ENCODE measurements at regions not wholly inside any gene's neighbourhood (a gene's known extent, or its start where the extent isn't known, plus 50 kb on each side); places are given as distances from the start of the nearest gene placed in this dataset.

DNA sequence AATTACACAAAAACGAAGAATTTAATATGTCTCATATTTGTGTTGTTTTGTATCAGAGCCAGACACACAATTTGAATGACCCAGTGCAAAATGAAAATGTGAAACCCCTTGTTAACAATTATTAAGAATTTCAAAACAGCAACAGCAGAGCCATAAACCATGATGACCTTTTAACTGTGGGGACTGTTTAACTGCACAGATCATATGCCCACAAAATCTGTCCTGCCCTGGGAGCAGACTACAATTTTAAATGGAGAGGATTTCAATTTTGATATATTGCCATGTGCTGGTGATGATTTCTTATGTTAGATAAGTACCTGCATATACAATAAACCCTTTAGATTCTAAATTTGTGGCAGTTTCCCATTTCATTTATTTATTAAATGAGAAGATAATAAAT is 455.5 kb upstream of the MGAT4C start:
- Histone ChIP-seq H3K4me1 (ENCODE audit: control insufficient read depth, insufficient read depth, low read length) (no peaks in the 10 kb centered on the region; the same call in 1 of the 2 replicates), H3K27ac (ENCODE audit: extremely low read depth, low read depth, low read length) (no peak overlapping the region), H3K9me3 (ENCODE audit: control insufficient read depth, insufficient read depth, low read depth, low read length) (no peaks in the 10 kb centered on the region), H3K4me3 (ENCODE audit: low read depth, low read length) (no peak overlapping the region), H3K36me3 (ENCODE audit: control insufficient read depth in 2 of 2, insufficient read depth in 1 of 2, low read length in 2 of 2) (no peaks in the 10 kb centered on the region)
- CTCF ChIA-PET, result no interaction called here
- TF ChIP-seq, protein P1, sequence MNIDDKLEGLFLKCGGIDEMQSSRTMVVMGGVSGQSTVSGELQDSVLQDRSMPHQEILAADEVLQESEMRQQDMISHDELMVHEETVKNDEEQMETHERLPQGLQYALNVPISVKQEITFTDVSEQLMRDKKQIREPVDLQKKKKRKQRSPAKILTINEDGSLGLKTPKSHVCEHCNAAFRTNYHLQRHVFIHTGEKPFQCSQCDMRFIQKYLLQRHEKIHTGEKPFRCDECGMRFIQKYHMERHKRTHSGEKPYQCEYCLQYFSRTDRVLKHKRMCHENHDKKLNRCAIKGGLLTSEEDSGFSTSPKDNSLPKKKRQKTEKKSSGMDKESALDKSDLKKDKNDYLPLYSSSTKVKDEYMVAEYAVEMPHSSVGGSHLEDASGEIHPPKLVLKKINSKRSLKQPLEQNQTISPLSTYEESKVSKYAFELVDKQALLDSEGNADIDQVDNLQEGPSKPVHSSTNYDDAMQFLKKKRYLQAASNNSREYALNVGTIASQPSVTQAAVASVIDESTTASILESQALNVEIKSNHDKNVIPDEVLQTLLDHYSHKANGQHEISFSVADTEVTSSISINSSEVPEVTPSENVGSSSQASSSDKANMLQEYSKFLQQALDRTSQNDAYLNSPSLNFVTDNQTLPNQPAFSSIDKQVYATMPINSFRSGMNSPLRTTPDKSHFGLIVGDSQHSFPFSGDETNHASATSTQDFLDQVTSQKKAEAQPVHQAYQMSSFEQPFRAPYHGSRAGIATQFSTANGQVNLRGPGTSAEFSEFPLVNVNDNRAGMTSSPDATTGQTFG (tag by site-specific recombination; IDR thresholded peaks at IDR 0.05; ENCODE audit: borderline replicate concordance), result no peak
- TF ChIP-seq ZNF23 (tag by site-specific recombination; IDR thresholded peaks at IDR 0.05; ENCODE audit: borderline replicate concordance) (no peak), ZNF76 (tag by site-specific recombination; IDR thresholded peaks at IDR 0.05; ENCODE audit: borderline replicate concordance, low read depth) (no peak), ZNF221 (tag by site-specific recombination; IDR thresholded peaks at IDR 0.05; ENCODE audit: borderline replicate concordance) (no peak), ZNF404 (tag by site-specific recombination; IDR thresholded peaks at IDR 0.05) (no peak), ZBTB7A (tag by site-specific recombination; IDR thresholded peaks at IDR 0.05; ENCODE audit: low read depth) (no peak), ZNF155 (tag by site-specific recombination; IDR thresholded peaks at IDR 0.05) (no peak)
- TF ChIP-seq, protein P2, sequence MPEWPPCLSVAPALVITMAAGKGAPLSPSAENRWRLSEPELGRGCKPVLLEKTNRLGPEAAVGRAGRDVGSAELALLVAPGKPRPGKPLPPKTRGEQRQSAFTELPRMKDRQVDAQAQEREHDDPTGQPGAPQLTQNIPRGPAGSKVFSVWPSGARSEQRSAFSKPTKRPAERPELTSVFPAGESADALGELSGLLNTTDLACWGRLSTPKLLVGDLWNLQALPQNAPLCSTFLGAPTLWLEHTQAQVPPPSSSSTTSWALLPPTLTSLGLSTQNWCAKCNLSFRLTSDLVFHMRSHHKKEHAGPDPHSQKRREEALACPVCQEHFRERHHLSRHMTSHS (tag by site-specific recombination; IDR thresholded peaks at IDR 0.05), result no peak
- TF ChIP-seq, protein P3, sequence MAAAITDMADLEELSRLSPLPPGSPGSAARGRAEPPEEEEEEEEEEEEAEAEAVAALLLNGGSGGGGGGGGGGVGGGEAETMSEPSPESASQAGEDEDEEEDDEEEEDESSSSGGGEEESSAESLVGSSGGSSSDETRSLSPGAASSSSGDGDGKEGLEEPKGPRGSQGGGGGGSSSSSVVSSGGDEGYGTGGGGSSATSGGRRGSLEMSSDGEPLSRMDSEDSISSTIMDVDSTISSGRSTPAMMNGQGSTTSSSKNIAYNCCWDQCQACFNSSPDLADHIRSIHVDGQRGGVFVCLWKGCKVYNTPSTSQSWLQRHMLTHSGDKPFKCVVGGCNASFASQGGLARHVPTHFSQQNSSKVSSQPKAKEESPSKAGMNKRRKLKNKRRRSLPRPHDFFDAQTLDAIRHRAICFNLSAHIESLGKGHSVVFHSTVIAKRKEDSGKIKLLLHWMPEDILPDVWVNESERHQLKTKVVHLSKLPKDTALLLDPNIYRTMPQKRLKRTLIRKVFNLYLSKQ (tag by site-specific recombination; IDR thresholded peaks at IDR 0.05; ENCODE audit: borderline replicate concordance), result no peak
- TF ChIP-seq, protein P4, sequence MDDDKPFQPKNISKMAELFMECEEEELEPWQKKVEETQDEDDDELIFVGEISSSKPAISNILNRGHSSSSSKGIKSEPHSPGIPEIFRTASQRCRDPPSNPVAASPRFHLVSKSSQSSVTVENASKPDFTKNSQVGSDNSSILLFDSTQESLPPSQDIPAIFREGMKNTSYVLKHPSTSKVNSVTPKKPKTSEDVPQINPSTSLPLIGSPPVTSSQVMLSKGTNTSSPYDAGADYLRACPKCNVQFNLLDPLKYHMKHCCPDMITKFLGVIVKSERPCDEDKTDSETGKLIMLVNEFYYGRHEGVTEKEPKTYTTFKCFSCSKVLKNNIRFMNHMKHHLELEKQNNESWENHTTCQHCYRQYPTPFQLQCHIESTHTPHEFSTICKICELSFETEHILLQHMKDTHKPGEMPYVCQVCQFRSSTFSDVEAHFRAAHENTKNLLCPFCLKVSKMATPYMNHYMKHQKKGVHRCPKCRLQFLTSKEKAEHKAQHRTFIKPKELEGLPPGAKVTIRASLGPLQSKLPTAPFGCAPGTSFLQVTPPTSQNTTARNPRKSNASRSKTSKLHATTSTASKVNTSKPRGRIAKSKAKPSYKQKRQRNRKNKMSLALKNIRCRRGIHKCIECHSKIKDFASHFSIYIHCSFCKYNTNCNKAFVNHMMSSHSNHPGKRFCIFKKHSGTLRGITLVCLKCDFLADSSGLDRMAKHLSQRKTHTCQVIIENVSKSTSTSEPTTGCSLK (tag by site-specific recombination; IDR thresholded peaks at IDR 0.05), result no peak
- TF ChIP-seq, protein P5, sequence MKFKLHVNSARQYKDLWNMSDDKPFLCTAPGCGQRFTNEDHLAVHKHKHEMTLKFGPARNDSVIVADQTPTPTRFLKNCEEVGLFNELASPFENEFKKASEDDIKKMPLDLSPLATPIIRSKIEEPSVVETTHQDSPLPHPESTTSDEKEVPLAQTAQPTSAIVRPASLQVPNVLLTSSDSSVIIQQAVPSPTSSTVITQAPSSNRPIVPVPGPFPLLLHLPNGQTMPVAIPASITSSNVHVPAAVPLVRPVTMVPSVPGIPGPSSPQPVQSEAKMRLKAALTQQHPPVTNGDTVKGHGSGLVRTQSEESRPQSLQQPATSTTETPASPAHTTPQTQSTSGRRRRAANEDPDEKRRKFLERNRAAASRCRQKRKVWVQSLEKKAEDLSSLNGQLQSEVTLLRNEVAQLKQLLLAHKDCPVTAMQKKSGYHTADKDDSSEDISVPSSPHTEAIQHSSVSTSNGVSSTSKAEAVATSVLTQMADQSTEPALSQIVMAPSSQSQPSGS (tag by site-specific recombination; IDR thresholded peaks at IDR 0.05; ENCODE audit: low read depth), result no peak
- POLR2A ChIA-PET, result no interaction called here

DNA sequence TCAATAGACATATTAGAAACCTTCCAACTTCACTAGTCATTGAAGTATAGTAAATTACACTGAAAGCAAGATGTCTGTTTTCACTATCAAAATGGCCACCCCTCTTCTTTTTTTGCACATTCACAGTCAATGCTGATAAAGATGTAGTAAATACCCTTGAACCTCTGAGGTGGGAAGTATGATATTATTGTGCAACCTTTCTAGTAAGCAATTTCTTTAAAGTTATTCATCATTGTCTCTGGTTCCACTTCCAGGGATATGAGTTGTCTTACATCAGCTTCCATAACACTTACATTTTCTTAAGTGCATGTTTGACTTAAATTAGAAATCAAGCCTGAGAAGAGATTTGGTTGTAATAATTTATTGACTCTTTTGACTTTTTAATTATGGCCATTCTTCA is 453.9 kb upstream of the MGAT4C start:
- ChIA-PET CTCF (no interaction called here), POLR2A (no interaction called here)
- Histone ChIP-seq H3K27ac (ENCODE audit: extremely low read depth, low read depth, low read length) (no peak overlapping the region), H3K4me3 (ENCODE audit: low read depth, low read length) (no peak overlapping the region), H3K9me3 (ENCODE audit: control insufficient read depth, insufficient read depth, low read depth, low read length) (no peaks in the 10 kb centered on the region), H3K4me1 (ENCODE audit: control insufficient read depth, insufficient read depth, low read length) (no peaks in the 10 kb centered on the region; the same call in 1 of the 2 replicates), H3K36me3 (ENCODE audit: control insufficient read depth in 2 of 2, insufficient read depth in 1 of 2, low read length in 2 of 2) (no peaks in the 10 kb centered on the region)
- TF ChIP-seq ZNF433 (tag by site-specific recombination; IDR thresholded peaks at IDR 0.05; ENCODE audit: low read depth) (no peak), ZNF175 (tag by site-specific recombination; IDR thresholded peaks at IDR 0.05) (no peak), ZNF843 (tag by site-specific recombination; IDR thresholded peaks at IDR 0.05) (no peak), ZNF266 (tag by site-specific recombination; IDR thresholded peaks at IDR 0.05; ENCODE audit: low read depth) (no peak), ZNF837 (tag by site-specific recombination; IDR thresholded peaks at IDR 0.05) (no peak), IKZF3 (tag by site-specific recombination; IDR thresholded peaks at IDR 0.05) (no peak), ZNF221 (tag by site-specific recombination; IDR thresholded peaks at IDR 0.05; ENCODE audit: borderline replicate concordance) (no peak), ZNF214 (tag by site-specific recombination; IDR thresholded peaks at IDR 0.05; ENCODE audit: borderline replicate concordance) (no peak), MZF1 (tag by site-specific recombination; IDR thresholded peaks at IDR 0.05; ENCODE audit: borderline replicate concordance) (no peak), ZNF292 (tag by site-specific recombination; IDR thresholded peaks at IDR 0.05; ENCODE audit: borderline replicate concordance, low read depth) (no peak), ZNF530 (tag by site-specific recombination; IDR thresholded peaks at IDR 0.05; ENCODE audit: low read depth) (no peak)
- TF ChIP-seq, protein P6, sequence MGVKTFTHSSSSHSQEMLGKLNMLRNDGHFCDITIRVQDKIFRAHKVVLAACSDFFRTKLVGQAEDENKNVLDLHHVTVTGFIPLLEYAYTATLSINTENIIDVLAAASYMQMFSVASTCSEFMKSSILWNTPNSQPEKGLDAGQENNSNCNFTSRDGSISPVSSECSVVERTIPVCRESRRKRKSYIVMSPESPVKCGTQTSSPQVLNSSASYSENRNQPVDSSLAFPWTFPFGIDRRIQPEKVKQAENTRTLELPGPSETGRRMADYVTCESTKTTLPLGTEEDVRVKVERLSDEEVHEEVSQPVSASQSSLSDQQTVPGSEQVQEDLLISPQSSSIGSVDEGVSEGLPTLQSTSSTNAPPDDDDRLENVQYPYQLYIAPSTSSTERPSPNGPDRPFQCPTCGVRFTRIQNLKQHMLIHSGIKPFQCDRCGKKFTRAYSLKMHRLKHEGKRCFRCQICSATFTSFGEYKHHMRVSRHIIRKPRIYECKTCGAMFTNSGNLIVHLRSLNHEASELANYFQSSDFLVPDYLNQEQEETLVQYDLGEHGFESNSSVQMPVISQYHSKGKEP (tag by site-specific recombination; IDR thresholded peaks at IDR 0.05), result no peak
- TF ChIP-seq, protein P7, sequence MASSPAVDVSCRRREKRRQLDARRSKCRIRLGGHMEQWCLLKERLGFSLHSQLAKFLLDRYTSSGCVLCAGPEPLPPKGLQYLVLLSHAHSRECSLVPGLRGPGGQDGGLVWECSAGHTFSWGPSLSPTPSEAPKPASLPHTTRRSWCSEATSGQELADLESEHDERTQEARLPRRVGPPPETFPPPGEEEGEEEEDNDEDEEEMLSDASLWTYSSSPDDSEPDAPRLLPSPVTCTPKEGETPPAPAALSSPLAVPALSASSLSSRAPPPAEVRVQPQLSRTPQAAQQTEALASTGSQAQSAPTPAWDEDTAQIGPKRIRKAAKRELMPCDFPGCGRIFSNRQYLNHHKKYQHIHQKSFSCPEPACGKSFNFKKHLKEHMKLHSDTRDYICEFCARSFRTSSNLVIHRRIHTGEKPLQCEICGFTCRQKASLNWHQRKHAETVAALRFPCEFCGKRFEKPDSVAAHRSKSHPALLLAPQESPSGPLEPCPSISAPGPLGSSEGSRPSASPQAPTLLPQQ (tag by site-specific recombination; IDR thresholded peaks at IDR 0.05), result no peak
